T-cell (primary cell): ENCODE measurements at regions not wholly inside any gene's neighbourhood (a gene's known extent, or its start where the extent isn't known, plus 50 kb on each side); places are given as distances from the start of the nearest gene placed in this dataset.

Source experiments
- ATAC-seq, 4 experiments: fragments of 200-7000 bp in 3 of 4; fragments of 150-1000 bp in 1 of 4; cut with Tn5 transposase; replicated peaks in 1 of 4; 1 replicate in 3 of 4; 2 replicates in 1 of 4; pipeline ENCODE4 v1.10.0; 2021; ENCODE audit warnings: moderate library complexity in 3 of 4, mild to moderate bottlenecking in 2 of 4, moderate number of reproducible peaks in 1 of 4
- CTCF ChIA-PET, 2 donors: fragments of 300-600 bp; sonication (Branson Sonifier 250); formaldehyde crosslinking; loops; one replicate each; lab custom pipeline; 2022; ENCODE audit warnings: antibody characterized with exemption in 2 of 2; lab: Charles Lee
- POLR2A ChIA-PET, 2 donors: fragments of 300-600 bp; sonication (Branson Sonifier 250); formaldehyde crosslinking; loops; one replicate each; lab custom pipeline; 2022; ENCODE audit warnings: antibody characterized with exemption in 2 of 2; lab: Charles Lee
- DNase-seq, 35 experiments: peaks; one replicate each; pipeline versions ENCODE4 v3.0.0 to v3.0.0-alpha.2; 2013 to 2023
- H3K27ac ChIP-seq: one replicate; pipeline ENCODE4 v1.5.1; 2013; ENCODE audit warnings: low read length
- H3K27me3 ChIP-seq, 2 experiments: replicated peaks in 1 of 2; 1 replicate in 1 of 2; 2 replicates in 1 of 2; pipeline versions ENCODE4 v1.6.1 to v1.7.0; 2013; ENCODE audit warnings: low read length in 1 of 2, mixed read lengths in 1 of 2; ENCODE audit not compliant: control insufficient read depth in 2 of 2, insufficient read depth in 2 of 2; ENCODE audit errors: extremely low read depth in 1 of 2
- H3K36me3 ChIP-seq, 2 donors: 1 replicate in 1 of 2; 2 replicates in 1 of 2; pipeline versions ENCODE4 v1.6.1 to v1.7.0; 2013; ENCODE audit warnings: low read length in 1 of 2; ENCODE audit not compliant: control insufficient read depth in 2 of 2, insufficient read depth in 1 of 2; ENCODE audit errors: extremely low read depth in 1 of 2
- H3K4me1 ChIP-seq, 2 experiments: 1 replicate in 1 of 2; 2 replicates in 1 of 2; pipeline versions ENCODE4 v1.6.1 to v1.7.0; 2013; ENCODE audit warnings: low read length in 2 of 2, mixed read lengths in 1 of 2; ENCODE audit not compliant: insufficient read depth in 2 of 2, control insufficient read depth in 1 of 2; ENCODE audit errors: extremely low read depth in 1 of 2
- H3K4me3 ChIP-seq, 2 donors: 1 replicate in 1 of 2; 2 replicates in 1 of 2; pipeline versions ENCODE4 v1.5.1 to v1.7.0; 2013; ENCODE audit warnings: mild to moderate bottlenecking in 2 of 2, low read length in 1 of 2, moderate library complexity in 1 of 2; ENCODE audit not compliant: control insufficient read depth in 1 of 2; ENCODE audit errors: extremely low read depth in 1 of 2
- H3K9me3 ChIP-seq: 2 replicates; pipeline ENCODE4 v1.7.0; 2013
- H3K27ac Mint-ChIP-seq, 2 donors: one replicate each; pipeline ENCODE4 v1.8.0; 2020 to 2021; ENCODE audit warnings: mild to moderate bottlenecking in 2 of 2, mixed read lengths in 2 of 2
- H3K27me3 Mint-ChIP-seq, 2 donors: one replicate each; pipeline ENCODE4 v1.8.0; 2021 to 2022; ENCODE audit warnings: mixed read lengths in 2 of 2
- H3K36me3 Mint-ChIP-seq: one replicate; pipeline ENCODE4 v1.8.0; 2021; ENCODE audit warnings: mixed read lengths
- H3K4me1 Mint-ChIP-seq, 3 donors: one replicate each; pipeline ENCODE4 v1.8.0; 2020 to 2022; ENCODE audit warnings: mixed read lengths in 3 of 3, mild to moderate bottlenecking in 1 of 3
- H3K4me3 Mint-ChIP-seq, 3 donors: one replicate each; pipeline ENCODE4 v1.8.0; 2020 to 2022; ENCODE audit warnings: mild to moderate bottlenecking in 3 of 3, mixed read lengths in 3 of 3, moderate library complexity in 3 of 3
- H3K9me3 Mint-ChIP-seq, 3 donors: one replicate each; pipeline ENCODE4 v1.8.0; 2020 to 2022; ENCODE audit warnings: mixed read lengths in 3 of 3
- WGBS: methylation state at CpG from one replicate; pipeline ENCODE4 v1.1.5; 2013; ENCODE audit warnings: missing lambda C conversion rate; ENCODE audit not compliant: insufficient coverage; 5-methylcytosine and 5-hydroxymethylcytosine counted together

- Mint-ChIP-seq H3K36me3 (no peaks in the 10 kb centered on the region), H3K27ac (no peak overlapping the region), H3K4me3 (no peak overlapping the region), H3K27me3 (no peaks in the 10 kb centered on the region), H3K9me3 (peaks cover 4 to 12% (median 10%) of the 10 kb centered on the region in 3 donors), H3K4me1 (no peaks in the 10 kb centered on the region)
- ATAC-seq (no peak), DNase-seq (no peak)
- no peak overlapping the region for H3K27ac ChIP-seq
- 80% methylated on average over 2 of the region's 6 CpGs for WGBS
- ChIA-PET POLR2A (interaction anchor here in 1 of 2 donors (0.6 kb wide), 1 partner anchor 144 kb away, joined by 3 read pairs; no protein-coding TSS in a partner anchor), CTCF (interaction anchor here in 1 of 2 donors (0.5 kb wide), 1 partner anchor 1270 kb away, joined by 10 read pairs; no protein-coding TSS in a partner anchor)
- no peaks in the 10 kb centered on the region for H3K4me1 ChIP-seq
- no peak overlapping the region for H3K4me3 ChIP-seq
- H3K36me3 ChIP-seq: no peaks in the 10 kb centered on the region
- H3K9me3 ChIP-seq: no peaks in the 10 kb centered on the region
- no peaks in the 10 kb centered on the region for H3K27me3 ChIP-seq
Measured at GRCh38 chr1:238991765-238992495, 394.4 kb upstream of the CHRM3 start.

GRCh38 chr1:238985312-238985711 lies 401.1 kb upstream of the CHRM3 start:
- ATAC-seq (no peak), DNase-seq (no peak)
- no peaks in the 10 kb centered on the region for H3K9me3 ChIP-seq
- no peaks in the 10 kb centered on the region for H3K4me1 Mint-ChIP-seq
- no peak overlapping the region for H3K27ac ChIP-seq
- 100% methylated on average over 1 of the region's 2 CpGs for WGBS
- H3K4me3 Mint-ChIP-seq: no peak overlapping the region
- H3K27me3 Mint-ChIP-seq: no peaks in the 10 kb centered on the region
- H3K36me3 Mint-ChIP-seq: no peaks in the 10 kb centered on the region
- CTCF ChIA-PET: no interaction called here
- no peaks in the 10 kb centered on the region for H3K36me3 ChIP-seq
- POLR2A ChIA-PET: no interaction called here
- H3K27me3 ChIP-seq: no peaks in the 10 kb centered on the region
- no peaks in the 10 kb centered on the region for H3K4me1 ChIP-seq
- H3K4me3 ChIP-seq: no peak overlapping the region
- H3K9me3 Mint-ChIP-seq: peaks cover 0 to 15% (median 8%) of the 10 kb centered on the region in 3 donors
- H3K27ac Mint-ChIP-seq: no peak overlapping the region

GRCh38 chr1:238982736-238983135 lies 403.6 kb upstream of the CHRM3 start:
- H3K9me3 ChIP-seq: no peaks in the 10 kb centered on the region
- CTCF ChIA-PET: interaction anchor here in 1 of 2 donors (0.9 kb wide), 1 partner anchor 22 kb away, joined by 3 read pairs; no protein-coding TSS in a partner anchor
- no peak overlapping the region for H3K4me3 Mint-ChIP-seq
- DNase-seq (no peak), ATAC-seq (no peak)
- POLR2A ChIA-PET: no interaction called here
- no peaks in the 10 kb centered on the region for H3K27me3 Mint-ChIP-seq
- H3K36me3 ChIP-seq: no peaks in the 10 kb centered on the region
- no peak overlapping the region for H3K4me3 ChIP-seq
- no peaks in the 10 kb centered on the region for H3K27me3 ChIP-seq
- no peak overlapping the region for H3K27ac ChIP-seq
- 55% methylated on average over 5 of the region's 5 CpGs for WGBS
- peaks cover 0 to 6% (median 0%) of the 10 kb centered on the region in 3 donors for H3K9me3 Mint-ChIP-seq
- no peak overlapping the region for H3K27ac Mint-ChIP-seq
- no peaks in the 10 kb centered on the region for H3K36me3 Mint-ChIP-seq
- no peaks in the 10 kb centered on the region for H3K4me1 ChIP-seq
- H3K4me1 Mint-ChIP-seq: no peaks in the 10 kb centered on the region

GRCh38 chr1:238981317-238981933 lies 404.9 kb upstream of the CHRM3 start:
- H3K36me3 Mint-ChIP-seq: no peaks in the 10 kb centered on the region
- peaks cover 0 to 4% (median 0%) of the 10 kb centered on the region in 3 donors for H3K9me3 Mint-ChIP-seq
- H3K27ac Mint-ChIP-seq: no peak overlapping the region
- no peak overlapping the region for H3K4me3 ChIP-seq
- H3K27me3 Mint-ChIP-seq: no peaks in the 10 kb centered on the region
- H3K4me1 Mint-ChIP-seq: no peaks in the 10 kb centered on the region
- ChIA-PET CTCF (interaction anchor here in 1 of 2 donors (0.6 kb wide), 1 partner anchor 12 kb away, joined by 3 read pairs; no protein-coding TSS in a partner anchor), POLR2A (no interaction called here)
- no peak for ATAC-seq
- H3K27ac ChIP-seq: no peak overlapping the region
- H3K36me3 ChIP-seq: no peaks in the 10 kb centered on the region
- H3K9me3 ChIP-seq: no peaks in the 10 kb centered on the region
- no peak overlapping the region for H3K4me3 Mint-ChIP-seq
- WGBS: no CpG with 5 or more reads among the region's 2 CpGs
- no peaks in the 10 kb centered on the region for H3K27me3 ChIP-seq
- DNase-seq: no peak
- no peaks in the 10 kb centered on the region for H3K4me1 ChIP-seq

GRCh38 chr1:238980053-238980452 lies 406.3 kb upstream of the CHRM3 start:
- Mint-ChIP-seq H3K27ac (no peak overlapping the region), H3K9me3 (peaks cover 0 to 2% (median 0%) of the 10 kb centered on the region in 3 donors), H3K4me1 (no peaks in the 10 kb centered on the region), H3K36me3 (no peaks in the 10 kb centered on the region), H3K4me3 (no peak overlapping the region), H3K27me3 (no peaks in the 10 kb centered on the region)
- Histone ChIP-seq H3K4me1 (no peaks in the 10 kb centered on the region), H3K36me3 (no peaks in the 10 kb centered on the region), H3K27me3 (no peaks in the 10 kb centered on the region), H3K27ac (no peak overlapping the region), H3K4me3 (no peak overlapping the region), H3K9me3 (no peaks in the 10 kb centered on the region)
- no CpG with 5 or more reads among the region's 2 CpGs for WGBS
- ChIA-PET CTCF (no interaction called here), POLR2A (no interaction called here)
- ATAC-seq (no peak), DNase-seq (no peak)

- H3K9me3 Mint-ChIP-seq: peaks cover 16 to 25% (median 22%) of the 10 kb centered on the region in 3 donors
- H3K27me3 ChIP-seq: no peaks in the 10 kb centered on the region
- H3K4me1 Mint-ChIP-seq: no peaks in the 10 kb centered on the region
- no peak overlapping the region for H3K27ac Mint-ChIP-seq
- no peaks in the 10 kb centered on the region for H3K4me1 ChIP-seq
- no peaks in the 10 kb centered on the region for H3K36me3 ChIP-seq
- no peak overlapping the region for H3K4me3 ChIP-seq
- no peaks in the 10 kb centered on the region for H3K9me3 ChIP-seq
- ATAC-seq (no peak), DNase-seq (no peak)
- POLR2A ChIA-PET: no interaction called here
- H3K4me3 Mint-ChIP-seq: no peak overlapping the region
- CTCF ChIA-PET: no interaction called here
- no peak overlapping the region for H3K27ac ChIP-seq
- 100% methylated on average over 3 of the region's 5 CpGs for WGBS
- H3K36me3 Mint-ChIP-seq: no peaks in the 10 kb centered on the region
- no peaks in the 10 kb centered on the region for H3K27me3 Mint-ChIP-seq
Measured at GRCh38 chr1:238964631-238965030, 421.7 kb upstream of the CHRM3 start.
